D721Med (cell line): ENCODE measurements at regions not wholly inside any gene's neighbourhood (a gene's known extent, or its start where the extent isn't known, plus 50 kb on each side); places are given as distances from the start of the nearest gene placed in this dataset.

Experiments
- DNase-seq: peaks from one replicate; pipeline ENCODE4 v3.0.0; 2011; ENCODE audit warnings: low spot score; ENCODE audit not compliant: insufficient read length
- FAIRE-seq: peaks from 2 replicates; lab custom pipeline; 2011; peaks lifted over from hg19 to GRCh38; lab: Jason Lieb, UNC
- TF ChIP-seq, protein P1 (sequence below): IDR thresholded peaks from 2 replicates; pipeline ENCODE4 v1.5.1; 2012; ENCODE audit warnings: mild to moderate bottlenecking, control low read depth; ENCODE audit not compliant: insufficient read depth; ENCODE audit errors: missing control alignments

DNA sequence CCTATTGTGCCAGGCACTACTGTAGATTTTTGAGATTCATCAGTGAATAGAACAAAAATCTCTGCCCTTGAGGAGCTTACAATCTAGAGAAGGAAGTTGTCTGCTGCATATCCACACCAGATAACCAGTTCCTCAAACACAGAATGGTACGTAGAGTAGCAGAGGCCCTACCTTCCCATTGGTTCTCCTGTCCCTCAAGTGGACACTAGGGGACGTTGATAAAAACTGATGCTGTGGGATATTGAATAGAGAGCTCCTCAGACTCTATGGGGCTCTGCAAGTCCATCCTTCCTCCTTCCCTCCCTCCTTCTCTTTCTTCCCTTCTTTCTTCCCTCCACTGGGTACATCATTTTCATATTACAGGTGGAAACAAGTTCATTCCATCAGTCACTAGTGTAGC lies 371.3 kb downstream of the PBX1 start:
- no peak for FAIRE-seq
- TF ChIP-seq, protein P1, sequence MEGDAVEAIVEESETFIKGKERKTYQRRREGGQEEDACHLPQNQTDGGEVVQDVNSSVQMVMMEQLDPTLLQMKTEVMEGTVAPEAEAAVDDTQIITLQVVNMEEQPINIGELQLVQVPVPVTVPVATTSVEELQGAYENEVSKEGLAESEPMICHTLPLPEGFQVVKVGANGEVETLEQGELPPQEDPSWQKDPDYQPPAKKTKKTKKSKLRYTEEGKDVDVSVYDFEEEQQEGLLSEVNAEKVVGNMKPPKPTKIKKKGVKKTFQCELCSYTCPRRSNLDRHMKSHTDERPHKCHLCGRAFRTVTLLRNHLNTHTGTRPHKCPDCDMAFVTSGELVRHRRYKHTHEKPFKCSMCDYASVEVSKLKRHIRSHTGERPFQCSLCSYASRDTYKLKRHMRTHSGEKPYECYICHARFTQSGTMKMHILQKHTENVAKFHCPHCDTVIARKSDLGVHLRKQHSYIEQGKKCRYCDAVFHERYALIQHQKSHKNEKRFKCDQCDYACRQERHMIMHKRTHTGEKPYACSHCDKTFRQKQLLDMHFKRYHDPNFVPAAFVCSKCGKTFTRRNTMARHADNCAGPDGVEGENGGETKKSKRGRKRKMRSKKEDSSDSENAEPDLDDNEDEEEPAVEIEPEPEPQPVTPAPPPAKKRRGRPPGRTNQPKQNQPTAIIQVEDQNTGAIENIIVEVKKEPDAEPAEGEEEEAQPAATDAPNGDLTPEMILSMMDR: no peak
- DNase-seq: no peak

DNA sequence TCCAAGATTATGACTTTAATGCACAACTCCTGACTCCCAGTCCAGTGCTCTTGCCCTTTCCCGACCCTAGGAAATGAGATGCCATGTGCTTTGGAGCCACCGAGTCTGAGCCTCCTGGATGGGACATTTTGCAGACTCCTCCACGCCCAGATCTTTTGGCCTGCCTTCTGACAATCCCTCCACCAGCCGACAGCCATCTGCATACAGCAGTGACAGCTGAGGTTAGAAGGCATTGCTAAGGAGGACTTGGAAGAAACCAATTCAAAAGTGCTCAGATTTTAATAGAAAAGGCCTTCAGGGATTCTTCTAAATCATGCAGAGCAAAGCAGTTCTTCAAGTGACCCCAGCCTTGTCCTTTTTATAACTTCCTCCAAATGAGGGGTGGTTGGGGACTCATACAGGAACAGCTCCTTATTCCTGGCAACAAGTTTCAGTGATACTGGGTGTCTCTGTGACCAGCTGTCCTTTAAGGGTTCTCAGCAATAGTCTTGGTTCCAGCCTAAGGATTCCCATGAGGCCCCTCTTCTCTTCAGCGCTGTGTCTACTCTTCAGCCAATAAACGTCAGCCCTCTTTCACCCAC lies 369.3 kb downstream of the PBX1 start:
- TF ChIP-seq, protein P1: no peak
- no peak for FAIRE-seq
- DNase-seq: no peak

- no peak for DNase-seq
- TF ChIP-seq, protein P1: no peak
- peak; percentile 66 for FAIRE-seq
Observed at GRCh38 chr1:164926107-164926506, 367.1 kb downstream of the PBX1 start.

- TF ChIP-seq, protein P1: no peak
- DNase-seq (no peak), FAIRE-seq (no peak)
Observed at GRCh38 chr1:164922585-164922984, 363.6 kb downstream of the PBX1 start.

GRCh38 chr1:164921493-164921892 lies 362.5 kb downstream of the PBX1 start:
- TF ChIP-seq, protein P1: no peak
- DNase-seq: no peak
- no peak for FAIRE-seq

DNA sequence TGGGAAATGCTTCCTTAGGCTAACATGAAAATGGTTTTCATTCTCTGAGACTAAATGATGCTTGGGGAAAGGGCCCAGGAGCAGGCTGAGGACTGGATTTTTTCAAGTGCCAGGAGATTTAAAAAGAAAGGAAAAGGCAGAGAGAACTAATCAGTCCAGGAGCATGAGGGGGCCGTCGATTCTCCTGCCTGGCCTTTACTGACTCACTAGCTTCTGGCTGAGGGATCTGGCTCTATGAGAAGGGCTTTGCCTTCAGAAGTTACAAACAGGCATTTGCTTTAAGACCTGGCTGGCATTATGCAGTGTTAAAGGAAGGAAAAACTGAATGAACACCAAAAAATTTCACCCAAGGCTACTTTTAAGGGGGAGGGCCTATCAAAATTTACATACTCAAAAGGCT lies 359.2 kb downstream of the PBX1 start:
- FAIRE-seq: no peak
- TF ChIP-seq, protein P1: no peak
- no peak for DNase-seq

GRCh38 chr1:164914208-164914607 lies 355.2 kb downstream of the PBX1 start:
- DNase-seq (no peak), FAIRE-seq (no peak)
- TF ChIP-seq, protein P1: peak; percentile 33
